C4-2B (cell line): ENCODE measurements at regions not wholly inside any gene's neighbourhood (a gene's known extent, or its start where the extent isn't known, plus 50 kb on each side); places are given as distances from the start of the nearest gene placed in this dataset.

ENCODE experiments used
- H3K27ac ChIP-seq: fragments of 450-650 bp; 2 replicates; pipeline ENCODE4 v1.5.1; 2017
- ZFX ChIP-seq: fragments of 450-650 bp; IDR thresholded peaks from 2 replicates; pipeline ENCODE4 v1.6.1; 2017
- TF ChIP-seq, protein P1 (sequence below): fragments of 450-650 bp; conservative IDR thresholded peaks from 2 replicates; pipeline ENCODE4 v1.5.1; 2017; ENCODE audit warnings: mild to moderate bottlenecking

DNA sequence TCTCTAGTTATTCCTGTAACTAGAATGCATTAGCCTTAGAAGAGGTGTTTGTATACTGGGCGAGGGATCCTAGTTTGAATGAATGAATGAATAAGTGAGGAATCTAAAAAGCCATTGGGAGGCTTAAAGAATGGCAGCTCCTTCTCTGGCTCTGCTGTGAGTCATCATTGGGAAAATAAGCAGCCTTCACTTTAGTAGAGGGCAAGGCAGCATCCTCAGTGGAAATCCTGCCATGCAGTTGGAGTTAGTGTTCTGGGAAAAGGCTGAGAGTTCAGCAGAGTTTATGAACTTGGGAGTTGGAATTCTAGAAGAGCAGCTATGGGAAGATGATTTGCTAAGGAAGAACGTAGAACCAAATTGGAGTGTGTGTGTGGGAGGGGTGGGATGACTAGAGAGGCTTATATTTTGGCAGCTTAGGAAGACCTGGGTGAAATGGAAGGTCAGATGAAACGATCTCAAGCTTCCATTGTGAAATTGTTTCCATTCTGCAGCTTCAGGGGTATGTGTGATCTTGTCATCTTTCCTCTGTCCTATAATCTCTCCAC lies 120.8 kb downstream of the PTCSC3 start:
- TF ChIP-seq, protein P1, sequence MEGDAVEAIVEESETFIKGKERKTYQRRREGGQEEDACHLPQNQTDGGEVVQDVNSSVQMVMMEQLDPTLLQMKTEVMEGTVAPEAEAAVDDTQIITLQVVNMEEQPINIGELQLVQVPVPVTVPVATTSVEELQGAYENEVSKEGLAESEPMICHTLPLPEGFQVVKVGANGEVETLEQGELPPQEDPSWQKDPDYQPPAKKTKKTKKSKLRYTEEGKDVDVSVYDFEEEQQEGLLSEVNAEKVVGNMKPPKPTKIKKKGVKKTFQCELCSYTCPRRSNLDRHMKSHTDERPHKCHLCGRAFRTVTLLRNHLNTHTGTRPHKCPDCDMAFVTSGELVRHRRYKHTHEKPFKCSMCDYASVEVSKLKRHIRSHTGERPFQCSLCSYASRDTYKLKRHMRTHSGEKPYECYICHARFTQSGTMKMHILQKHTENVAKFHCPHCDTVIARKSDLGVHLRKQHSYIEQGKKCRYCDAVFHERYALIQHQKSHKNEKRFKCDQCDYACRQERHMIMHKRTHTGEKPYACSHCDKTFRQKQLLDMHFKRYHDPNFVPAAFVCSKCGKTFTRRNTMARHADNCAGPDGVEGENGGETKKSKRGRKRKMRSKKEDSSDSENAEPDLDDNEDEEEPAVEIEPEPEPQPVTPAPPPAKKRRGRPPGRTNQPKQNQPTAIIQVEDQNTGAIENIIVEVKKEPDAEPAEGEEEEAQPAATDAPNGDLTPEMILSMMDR, result no peak
- TF ChIP-seq ZFX, result no peak
- no peak overlapping the region for H3K27ac ChIP-seq

DNA sequence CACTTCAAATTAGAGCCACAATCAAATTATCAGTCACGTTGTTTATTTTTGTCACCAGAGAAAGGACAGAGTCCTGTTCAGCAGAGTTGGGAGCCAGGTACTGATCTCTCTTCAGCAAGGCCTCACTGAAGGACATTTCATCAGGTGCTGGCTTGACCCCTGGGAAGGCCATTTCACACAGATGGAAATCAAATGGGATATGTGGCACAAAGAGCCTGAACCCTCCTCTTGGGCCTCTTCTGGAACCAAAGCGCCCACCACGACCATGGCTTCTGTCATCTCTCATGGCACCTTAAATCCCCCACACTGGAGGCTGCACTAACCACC lies 121.5 kb downstream of the PTCSC3 start:
- TF ChIP-seq, protein P1, result no peak
- TF ChIP-seq ZFX, result no peak

DNA sequence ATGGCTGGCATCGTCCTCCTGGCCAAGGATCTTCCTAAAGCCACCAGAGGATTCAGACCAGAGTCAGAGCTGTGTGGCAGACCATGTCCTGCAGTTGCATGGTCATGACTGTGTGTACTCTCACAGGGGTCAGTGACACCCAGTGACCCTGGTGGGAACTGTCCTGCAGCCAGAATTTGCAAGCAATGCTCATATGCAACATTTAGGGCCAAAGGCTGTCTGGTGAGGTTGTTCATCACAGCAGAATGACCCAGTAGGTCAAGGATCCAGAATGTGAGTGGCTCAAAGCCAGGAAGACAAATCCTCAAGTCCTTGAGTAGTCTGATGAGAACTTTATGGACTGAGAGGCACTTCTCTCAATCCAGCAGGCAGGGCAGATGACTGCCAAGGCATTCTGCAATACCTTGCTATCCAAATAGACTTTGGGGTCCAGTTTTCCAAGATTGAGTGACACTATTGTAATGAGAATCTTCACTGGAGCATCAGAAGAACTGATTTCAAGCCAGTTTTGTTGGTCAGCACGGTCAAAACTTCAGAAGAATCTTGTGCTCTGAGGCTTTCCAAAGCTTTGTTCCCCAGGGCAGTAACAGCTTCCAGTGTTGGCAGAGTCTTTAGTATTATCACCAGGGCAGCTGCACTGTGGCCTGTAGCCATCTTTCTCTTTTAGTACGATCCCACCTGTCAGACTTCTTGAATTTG lies 122.0 kb downstream of the PTCSC3 start:
- no peak overlapping the region for H3K27ac ChIP-seq

More for the DNA sequence above, 121.5 kb downstream of the PTCSC3 start:
- H3K27ac ChIP-seq, result no peak overlapping the region

DNA sequence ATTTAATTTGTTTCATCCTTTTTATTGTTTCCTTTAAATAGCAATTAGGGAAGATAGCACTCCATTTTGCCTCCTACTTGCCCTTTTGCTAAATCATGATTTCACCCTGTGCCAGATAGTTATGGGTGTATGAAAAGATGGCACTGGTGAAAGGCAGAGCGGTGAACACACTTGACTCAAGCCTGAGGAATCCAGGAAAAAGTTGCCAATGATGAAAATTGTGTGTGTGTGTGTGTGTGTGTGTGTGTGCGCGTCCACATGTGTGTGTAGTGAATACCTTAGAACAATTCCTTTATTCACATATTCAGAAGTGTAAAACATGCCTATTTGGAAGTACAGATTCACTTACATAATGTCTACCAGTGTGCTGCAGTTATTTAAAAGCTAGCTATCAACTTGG lies 123.8 kb downstream of the PTCSC3 start:
- no peak overlapping the region for H3K27ac ChIP-seq
- TF ChIP-seq ZFX, result no peak
- TF ChIP-seq, protein P1, result no peak

More for the DNA sequence above, 122.0 kb downstream of the PTCSC3 start:
- TF ChIP-seq, protein P1, result no peak
- TF ChIP-seq ZFX, result no peak

DNA sequence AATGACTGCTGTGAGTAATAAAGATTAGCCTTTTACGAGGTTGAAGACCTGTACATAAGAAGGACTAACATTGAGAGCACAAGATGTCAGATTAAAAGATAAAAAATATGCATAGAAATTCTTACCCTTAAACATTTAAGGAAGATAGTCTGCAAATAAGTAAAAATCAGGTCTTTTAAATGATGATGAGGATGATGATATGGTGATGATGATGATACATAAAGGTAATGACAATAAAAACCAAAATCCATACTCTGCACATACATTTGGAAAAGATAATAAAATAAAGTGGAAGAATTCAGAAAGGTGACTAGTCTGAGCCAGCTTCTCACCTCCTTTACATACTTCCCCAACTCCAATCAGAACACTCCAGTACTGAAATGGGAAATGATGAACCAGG lies 124.5 kb downstream of the PTCSC3 start:
- H3K27ac ChIP-seq, result no peak overlapping the region
- no peak for TF ChIP-seq ZFX
- TF ChIP-seq, protein P1, result no peak

DNA sequence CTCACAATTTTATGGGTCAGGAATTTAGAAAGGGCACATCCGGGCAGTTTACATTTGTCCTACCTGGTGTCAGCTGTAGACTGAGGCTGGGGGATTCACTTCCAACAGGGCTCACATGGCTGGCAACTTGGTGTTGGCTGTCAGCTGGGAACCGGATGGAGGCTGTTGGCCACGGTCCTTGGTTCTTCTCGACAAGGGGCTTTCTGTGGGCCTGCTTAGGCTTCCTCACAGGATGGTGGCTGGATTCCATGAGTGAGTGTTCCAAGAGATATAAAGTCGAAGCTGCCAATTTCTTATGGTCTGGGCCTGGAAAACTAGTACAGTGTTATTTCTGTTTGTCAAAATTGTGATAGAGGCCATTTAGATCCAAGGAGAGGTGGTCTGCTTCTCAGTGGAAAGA lies 127.9 kb downstream of the PTCSC3 start:
- H3K27ac ChIP-seq, result no peak overlapping the region
- no peak for TF ChIP-seq ZFX
- TF ChIP-seq, protein P1, result no peak

DNA sequence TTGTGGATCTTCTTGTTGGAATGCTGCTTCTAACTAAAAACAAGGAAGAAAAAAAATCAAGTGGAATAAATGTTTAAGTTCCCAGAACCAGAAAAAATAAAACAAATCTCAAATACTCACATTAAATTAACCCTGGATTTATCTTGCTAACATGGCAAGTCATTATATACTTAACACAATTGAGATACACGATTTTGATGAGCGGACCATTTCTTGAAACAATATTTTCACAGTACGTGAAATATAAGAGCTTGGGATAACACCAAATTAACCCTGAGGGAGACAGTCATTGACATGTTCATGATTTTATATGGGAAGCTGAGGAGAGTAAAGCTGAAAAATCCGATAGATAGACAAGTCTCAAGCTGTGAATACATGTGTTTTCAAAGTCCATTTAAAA lies 128.6 kb downstream of the PTCSC3 start:
- TF ChIP-seq ZFX, result no peak
- TF ChIP-seq, protein P1, result no peak
- H3K27ac ChIP-seq, result no peak overlapping the region
